ENCODE measurements at regions not wholly inside any gene's neighbourhood (a gene's known extent, or its start where the extent isn't known, plus 50 kb on each side); places are given as distances from the start of the nearest gene placed in this dataset.
"Not testable (repeated sequence)": the region's sequence is repeated elsewhere in the genome, so short reads cannot be mapped to it uniquely, and the experiment has no call there.

DNA sequence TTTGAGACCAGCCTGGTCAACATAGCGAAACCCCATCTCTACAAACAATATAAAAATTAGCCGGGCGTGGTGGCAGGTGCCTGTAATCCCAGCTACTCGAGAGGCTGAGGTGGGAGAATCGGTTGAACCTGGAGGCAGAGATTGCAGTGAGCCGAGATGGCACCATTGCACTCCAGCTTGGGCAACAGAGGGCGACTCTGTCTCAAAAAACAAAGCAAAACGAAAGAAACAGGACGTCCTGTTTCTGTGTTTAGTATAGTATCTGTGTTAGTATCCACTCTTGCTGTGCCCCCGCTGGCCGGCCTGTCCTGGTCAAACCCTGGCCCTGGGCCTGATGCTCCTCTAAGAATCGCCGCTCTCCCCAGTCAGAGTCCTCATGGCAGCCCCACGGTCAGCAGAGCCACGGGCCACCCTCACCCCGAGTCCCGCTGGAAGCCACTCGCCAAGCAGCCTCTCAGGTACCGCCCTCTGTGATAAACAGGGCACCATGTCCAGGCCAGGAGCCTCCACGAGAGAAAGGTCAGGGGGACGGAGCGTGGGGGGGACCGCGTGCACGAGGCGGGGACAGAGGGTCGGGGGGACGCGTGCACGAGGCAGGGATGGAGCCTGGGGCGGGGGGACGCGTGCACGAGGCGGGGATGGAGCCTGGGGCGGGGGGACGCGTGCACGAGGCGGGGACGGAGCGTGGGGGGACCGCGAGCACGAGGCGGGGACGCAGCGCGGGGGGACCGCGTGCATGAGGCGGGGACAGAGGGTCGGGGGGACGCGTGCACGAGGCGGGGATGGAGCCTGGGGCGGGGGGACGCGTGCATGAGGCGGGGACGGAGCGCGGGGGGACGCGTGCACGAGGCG, 384.5 kb downstream of the SMOC2 start:
- no peak for DNase-seq (ENCODE audit: low read depth)

GRCh38 chr6:168823397-168824212, 382.6 kb downstream of the SMOC2 start:
- no peak for DNase-seq (ENCODE audit: low read depth)

DNA sequence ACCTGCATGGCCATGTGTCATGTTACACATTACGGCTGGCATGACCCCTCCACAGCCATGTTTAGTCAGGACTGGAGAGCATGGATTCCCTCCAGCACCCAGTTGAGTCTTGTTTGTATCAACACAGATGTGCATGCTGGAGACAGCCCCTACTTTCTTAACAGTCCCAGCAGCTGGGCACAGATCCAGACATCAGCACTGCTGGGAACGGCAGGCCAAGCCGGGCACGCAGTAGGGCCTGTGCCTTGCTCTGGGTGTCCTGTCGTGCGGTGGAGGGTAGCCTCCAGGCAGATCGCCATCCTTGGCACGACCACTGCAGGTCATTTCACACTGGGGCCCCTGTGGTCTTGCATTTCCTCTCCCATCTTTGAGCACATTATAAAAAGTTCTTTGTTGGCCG, 381.4 kb downstream of the SMOC2 start:
- no peak for DNase-seq (ENCODE audit: low read depth)

DNA sequence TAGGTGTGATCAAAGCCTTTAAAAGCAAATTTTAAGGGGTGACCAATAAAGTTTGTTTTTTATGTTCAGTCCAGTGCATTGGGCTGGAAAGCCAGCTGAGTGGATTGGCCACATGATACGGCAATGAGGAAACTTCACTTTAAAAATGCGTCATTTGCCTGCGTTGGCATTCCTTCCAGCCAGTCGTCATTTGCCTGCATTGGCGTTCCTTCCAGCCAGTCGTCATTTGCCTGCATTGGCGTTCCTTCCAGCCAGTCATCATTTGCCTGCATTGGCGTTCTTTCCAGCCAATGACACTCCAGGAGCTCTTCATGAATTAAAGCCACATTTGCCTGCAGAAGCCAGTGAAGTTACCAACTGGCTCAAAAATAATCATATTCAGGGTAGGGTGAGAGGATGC, 378.6 kb downstream of the SMOC2 start:
- no peak for DNase-seq (ENCODE audit: low read depth)

DNA sequence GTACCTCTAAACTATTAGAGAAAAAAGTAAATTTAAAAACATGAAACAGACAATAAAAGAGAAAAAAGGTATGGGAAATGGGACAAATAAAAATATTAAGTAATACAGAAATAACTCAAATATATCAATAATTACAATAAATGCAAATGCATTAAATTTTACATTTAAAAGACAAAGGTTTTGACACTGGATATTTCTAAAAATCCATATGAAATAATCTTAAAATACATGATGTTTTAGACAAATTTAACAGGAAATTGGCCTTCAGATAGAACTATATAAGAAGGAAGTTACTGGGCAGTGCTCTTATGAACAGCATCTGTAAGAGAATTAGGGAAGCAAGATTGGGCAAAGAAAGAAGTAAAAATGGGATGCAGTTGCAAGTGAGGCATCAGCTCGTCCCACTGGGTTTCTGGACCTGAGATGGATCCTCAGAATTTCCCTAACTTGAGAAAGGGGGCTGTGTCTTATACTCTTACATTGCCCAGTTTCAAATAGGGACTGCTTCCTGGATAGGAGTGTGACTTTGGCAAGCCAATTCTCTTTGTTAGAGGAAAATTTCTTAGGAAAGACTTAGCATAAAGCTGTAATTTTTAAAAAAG, 376.7 kb downstream of the SMOC2 start:
- DNase-seq (ENCODE audit: low read depth): no peak

DNA sequence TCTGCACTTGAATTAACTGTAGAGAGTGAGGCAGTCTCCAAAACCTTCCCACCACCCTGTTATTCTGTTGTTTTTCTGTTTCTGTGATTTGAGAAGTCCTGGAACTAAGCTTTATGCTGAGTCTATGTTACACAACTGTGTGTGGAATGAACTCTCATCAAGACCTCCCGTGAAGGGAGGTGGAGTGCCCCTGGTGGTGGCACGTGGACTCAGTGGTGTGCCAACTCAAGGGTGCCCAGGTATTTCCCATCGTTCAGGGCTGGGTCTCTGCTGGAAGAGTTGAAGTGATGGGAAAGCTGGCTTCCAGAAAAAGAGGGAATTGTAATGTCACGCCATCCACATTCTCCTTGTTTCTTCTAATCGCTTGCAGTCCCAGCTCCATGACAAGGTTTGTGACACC, 374.2 kb downstream of the SMOC2 start:
- DNase-seq (ENCODE audit: low read depth): no peak

GRCh38 chr6:168808232-168808631, 367.2 kb downstream of the SMOC2 start:
- no peak for DNase-seq (ENCODE audit: low read depth)

DNA sequence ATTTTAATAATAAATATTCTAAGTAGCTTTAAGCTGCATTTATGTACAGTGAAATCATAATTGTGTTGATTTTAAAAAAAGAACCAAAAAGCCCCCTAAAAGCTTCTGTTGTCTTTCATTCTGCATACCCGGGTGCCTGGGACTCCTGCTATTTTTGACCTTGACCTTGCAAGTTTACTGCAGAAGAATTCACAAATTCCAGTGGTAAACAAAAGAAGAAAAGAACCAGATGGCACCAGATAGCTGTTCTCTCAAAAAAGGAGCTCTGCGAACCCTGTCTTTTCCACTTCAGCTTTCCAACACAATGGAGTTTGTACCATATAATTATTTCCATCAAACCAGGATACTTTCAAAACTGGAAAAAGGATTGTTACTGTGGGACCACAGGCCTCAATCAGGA, 363.3 kb downstream of the SMOC2 start:
- no peak for DNase-seq (ENCODE audit: low read depth)

GRCh38 chr6:168803874-168804273, 362.9 kb downstream of the SMOC2 start:
- DNase-seq (ENCODE audit: low read depth): no peak

DNA sequence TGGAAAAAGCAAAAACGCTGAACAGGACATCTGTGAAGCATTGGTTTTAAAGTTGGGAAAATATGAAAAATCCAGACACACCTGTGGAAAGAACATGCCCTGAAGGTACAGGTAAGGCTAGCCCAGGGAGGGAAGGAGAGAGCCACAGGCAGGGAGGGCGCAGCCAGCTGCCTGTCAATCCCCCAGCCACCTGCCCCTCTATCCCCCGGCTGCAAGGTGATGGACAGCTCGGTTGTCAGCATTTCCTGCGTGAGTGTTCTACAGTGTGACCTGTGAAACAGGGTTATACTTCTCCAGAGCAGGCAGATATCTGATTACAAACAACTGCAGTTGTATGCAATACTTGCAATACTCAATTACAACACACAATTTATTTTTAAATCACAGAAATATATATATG, 358.1 kb downstream of the SMOC2 start:
- DNase-seq (ENCODE audit: low read depth): no peak

GRCh38 chr6:168796106-168796505, 355.1 kb downstream of the SMOC2 start:
- DNase-seq (ENCODE audit: low read depth): no peak

DNA sequence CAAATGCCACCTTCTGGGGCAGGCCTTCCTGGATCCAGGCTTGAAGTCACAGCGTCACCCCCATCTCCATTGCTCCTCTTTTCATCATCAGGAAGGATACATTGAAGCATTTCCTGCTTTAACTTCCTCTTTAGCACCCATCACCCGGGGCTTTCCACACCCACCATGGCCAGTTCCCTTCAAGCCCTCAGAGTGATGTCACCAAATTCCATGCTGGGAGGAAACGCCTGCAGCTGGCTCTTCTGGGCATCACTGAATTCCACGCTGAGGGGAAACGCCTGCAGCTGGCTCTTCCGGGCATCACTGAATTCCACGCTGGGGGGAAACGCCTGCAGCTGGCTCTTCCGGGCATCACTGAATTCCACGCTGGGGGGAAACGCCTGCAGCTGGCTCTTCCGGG, 354.6 kb downstream of the SMOC2 start:
- not testable (repeated sequence) for DNase-seq (ENCODE audit: low read depth)

- DNase-seq (ENCODE audit: low read depth): no peak
Measured at GRCh38 chr6:168794491-168794890, 353.5 kb downstream of the SMOC2 start.

- no peak for DNase-seq (ENCODE audit: low read depth)
Measured at GRCh38 chr6:168793649-168794048, 352.7 kb downstream of the SMOC2 start.

- DNase-seq (ENCODE audit: low read depth): no peak
Measured at GRCh38 chr6:168791917-168792316, 350.9 kb downstream of the SMOC2 start.

- DNase-seq (ENCODE audit: low read depth): no peak
Measured at GRCh38 chr6:168789699-168790098, 348.7 kb downstream of the SMOC2 start.

- no peak for DNase-seq (ENCODE audit: low read depth)
Measured at GRCh38 chr6:168785720-168786511, 344.9 kb downstream of the SMOC2 start.

- no peak for DNase-seq (ENCODE audit: low read depth)
Measured at GRCh38 chr6:168784426-168784825, 343.4 kb downstream of the SMOC2 start.

GRCh38 chr6:168783720-168784119, 342.7 kb downstream of the SMOC2 start:
- no peak for DNase-seq (ENCODE audit: low read depth)

GRCh38 chr6:168782187-168782751, 341.3 kb downstream of the SMOC2 start:
- no peak for DNase-seq (ENCODE audit: low read depth)

DNA sequence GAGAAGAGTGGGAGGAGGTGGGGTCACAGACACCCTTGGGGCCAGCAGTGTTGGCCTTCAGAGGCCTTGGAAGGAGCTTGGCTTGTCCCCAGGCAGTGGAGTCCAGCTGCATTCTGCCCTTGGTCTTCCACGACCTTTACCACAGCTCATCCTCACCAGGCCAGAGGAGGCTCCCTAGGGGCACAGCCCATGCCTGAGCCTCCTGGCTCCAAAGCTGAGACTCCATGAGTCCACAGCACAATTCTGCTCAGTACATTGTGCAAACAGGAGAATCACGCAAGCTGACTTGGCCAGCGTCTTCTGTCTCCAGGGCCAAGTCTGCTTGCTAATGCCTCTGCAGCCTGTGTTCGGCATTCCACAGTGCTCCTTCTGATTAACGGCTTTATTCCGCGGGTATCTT, 337.2 kb downstream of the SMOC2 start:
- no peak for DNase-seq (ENCODE audit: low read depth)

DNA sequence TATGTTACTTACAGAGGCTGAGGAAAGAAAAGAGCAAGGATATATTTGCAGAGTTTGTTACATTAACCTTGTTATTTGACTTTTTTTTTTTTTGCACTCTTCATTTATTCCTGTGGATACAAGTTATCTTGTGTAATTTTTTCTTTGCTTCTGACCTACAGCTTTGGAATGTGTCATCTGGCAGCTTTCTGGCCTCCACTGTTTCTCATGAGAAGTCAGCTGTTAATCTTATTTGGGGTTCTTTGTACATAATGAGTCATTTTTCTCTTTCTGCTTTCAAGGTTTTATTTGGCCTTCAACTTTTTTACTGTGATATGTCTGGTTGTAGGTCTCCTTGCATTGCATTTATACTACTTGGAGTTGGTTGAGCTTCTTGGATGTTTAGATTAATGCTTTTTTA, 333.4 kb downstream of the SMOC2 start:
- DNase-seq (ENCODE audit: low read depth): no peak

All from ELR (cell line).